Lower leg skin (tissue), 4 donors: ENCODE measurements at regions not wholly inside any gene's neighbourhood (a gene's known extent, or its start where the extent isn't known, plus 50 kb on each side); places are given as distances from the start of the nearest gene placed in this dataset.

Experiments used
- DNase-seq, 2 donors: peaks; one replicate each; pipeline ENCODE4 v3.0.0-alpha.2; 2019; ENCODE audit warnings: low spot score in 2 of 2
- H3K4me3 ChIP-seq: fragments of 200-600 bp; sonication (generic); 2 replicates; pipeline ENCODE4 v1.5.1; 2017; ENCODE audit warnings: mild to moderate bottlenecking, low read depth; ENCODE audit not compliant: poor library complexity, severe bottlenecking
- POLR2A ChIP-seq, 2 donors: fragments of 450-650 bp; IDR thresholded peaks; one replicate each; pipeline ENCODE4 v1.6.1; 2016 to 2017; ENCODE audit warnings: antibody characterized with exemption in 2 of 2, mild to moderate bottlenecking in 1 of 2, moderate library complexity in 1 of 2
- WGBS, 2 donors: methylation state at CpG; one replicate each; pipeline ENCODE4 v1.1.5; 2018; 5-methylcytosine and 5-hydroxymethylcytosine counted together
- intact Hi-C: fragments of 100-400 bp; cut with DNase I; formaldehyde crosslinking; loops from one replicate; pipeline ENCODE4 v1.15.0; 2023; ENCODE audit warnings: low total_unique reads
- TF ChIP-seq, protein P1 (sequence below), 3 donors: fragments of 450-650 bp; IDR thresholded peaks; one replicate each; pipeline ENCODE4 v1.5.1; 2016; ENCODE audit warnings: antibody characterized with exemption in 3 of 3, mild to moderate bottlenecking in 3 of 3, moderate library complexity in 2 of 3

DNA sequence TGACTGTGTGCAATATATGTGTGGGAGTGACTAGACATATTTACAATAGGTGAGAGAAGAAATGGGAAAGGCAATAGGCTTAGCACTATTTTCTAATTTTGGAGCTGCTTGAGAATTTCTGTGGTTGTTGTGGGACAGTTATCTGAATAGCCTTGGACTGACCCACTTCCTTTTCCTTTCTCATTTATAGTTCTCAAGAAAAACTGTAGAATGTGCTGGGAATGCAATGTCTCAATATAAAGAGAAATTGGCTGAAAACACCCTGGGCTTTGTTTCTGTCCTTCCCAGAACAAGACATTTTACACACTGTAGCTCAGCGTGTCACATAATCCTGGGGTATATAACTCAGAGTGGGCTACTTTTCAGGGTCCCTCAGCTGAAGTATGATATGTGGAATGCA is 153.0 kb upstream of the RHOBTB1 start:
- TF ChIP-seq, protein P1, sequence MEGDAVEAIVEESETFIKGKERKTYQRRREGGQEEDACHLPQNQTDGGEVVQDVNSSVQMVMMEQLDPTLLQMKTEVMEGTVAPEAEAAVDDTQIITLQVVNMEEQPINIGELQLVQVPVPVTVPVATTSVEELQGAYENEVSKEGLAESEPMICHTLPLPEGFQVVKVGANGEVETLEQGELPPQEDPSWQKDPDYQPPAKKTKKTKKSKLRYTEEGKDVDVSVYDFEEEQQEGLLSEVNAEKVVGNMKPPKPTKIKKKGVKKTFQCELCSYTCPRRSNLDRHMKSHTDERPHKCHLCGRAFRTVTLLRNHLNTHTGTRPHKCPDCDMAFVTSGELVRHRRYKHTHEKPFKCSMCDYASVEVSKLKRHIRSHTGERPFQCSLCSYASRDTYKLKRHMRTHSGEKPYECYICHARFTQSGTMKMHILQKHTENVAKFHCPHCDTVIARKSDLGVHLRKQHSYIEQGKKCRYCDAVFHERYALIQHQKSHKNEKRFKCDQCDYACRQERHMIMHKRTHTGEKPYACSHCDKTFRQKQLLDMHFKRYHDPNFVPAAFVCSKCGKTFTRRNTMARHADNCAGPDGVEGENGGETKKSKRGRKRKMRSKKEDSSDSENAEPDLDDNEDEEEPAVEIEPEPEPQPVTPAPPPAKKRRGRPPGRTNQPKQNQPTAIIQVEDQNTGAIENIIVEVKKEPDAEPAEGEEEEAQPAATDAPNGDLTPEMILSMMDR (IDR thresholded peaks at IDR 0.05) = no peak
- TF ChIP-seq POLR2A (IDR thresholded peaks at IDR 0.05) = no peak
- H3K4me3 ChIP-seq = no peak overlapping the region
- intact Hi-C loops = no loop called here
- 74 to 75% methylated on average over 1 of the region's 1 CpG for WGBS, 2 donors
- DNase-seq = no peak

DNA sequence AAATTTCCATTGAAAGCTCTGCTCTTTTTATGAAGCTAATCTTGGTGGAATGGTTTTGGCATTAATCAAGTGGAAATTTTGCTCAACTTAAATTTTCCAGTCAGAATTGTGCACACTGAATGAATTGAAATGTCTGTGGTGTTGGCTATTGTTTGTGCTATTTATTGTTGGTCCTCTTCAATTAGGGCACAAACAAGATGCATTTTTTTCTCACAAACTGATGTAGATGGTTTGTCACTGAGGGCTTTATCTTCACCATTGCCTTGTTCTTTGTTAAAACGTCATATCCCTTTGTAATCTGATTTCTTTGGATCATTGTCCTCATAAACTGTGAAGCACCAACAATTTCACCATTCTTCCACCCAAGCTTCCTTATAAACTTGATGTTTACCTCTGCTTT is 152.1 kb upstream of the RHOBTB1 start:
- no peak for DNase-seq
- 67 to 75% methylated on average over 1 of the region's 1 CpG for WGBS, 2 donors
- intact Hi-C loops = no loop called here
- H3K4me3 ChIP-seq = no peak overlapping the region
- TF ChIP-seq, protein P1 (IDR thresholded peaks at IDR 0.05) = no peak
- TF ChIP-seq POLR2A (IDR thresholded peaks at IDR 0.05) = no peak

DNA sequence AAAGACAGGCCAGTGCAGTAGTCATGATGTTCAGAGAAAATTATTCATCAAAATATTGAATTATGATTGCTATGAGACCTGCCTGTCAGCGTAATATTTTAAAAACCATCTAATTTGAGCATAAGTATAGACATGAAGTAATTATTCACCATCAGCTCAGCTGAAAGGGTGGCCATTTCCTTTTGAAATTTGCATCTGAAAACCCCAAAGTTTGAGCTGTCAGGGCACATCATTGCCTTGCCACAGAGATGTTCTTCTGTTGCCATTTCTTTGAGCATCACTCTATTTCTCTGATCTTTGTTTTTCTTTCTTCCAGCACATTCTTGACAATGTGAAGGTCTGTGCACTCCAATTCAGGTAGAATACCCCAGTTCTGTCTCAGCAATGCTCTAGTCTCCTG is 147.5 kb upstream of the RHOBTB1 start:
- no peak for DNase-seq
- no peak overlapping the region for H3K4me3 ChIP-seq
- intact Hi-C loops = no loop called here
- no peak for TF ChIP-seq POLR2A (IDR thresholded peaks at IDR 0.05)
- TF ChIP-seq, protein P1 (IDR thresholded peaks at IDR 0.05) = no peak
- 97% methylated on average over 1 of the region's 1 CpG for WGBS, 2 donors

DNA sequence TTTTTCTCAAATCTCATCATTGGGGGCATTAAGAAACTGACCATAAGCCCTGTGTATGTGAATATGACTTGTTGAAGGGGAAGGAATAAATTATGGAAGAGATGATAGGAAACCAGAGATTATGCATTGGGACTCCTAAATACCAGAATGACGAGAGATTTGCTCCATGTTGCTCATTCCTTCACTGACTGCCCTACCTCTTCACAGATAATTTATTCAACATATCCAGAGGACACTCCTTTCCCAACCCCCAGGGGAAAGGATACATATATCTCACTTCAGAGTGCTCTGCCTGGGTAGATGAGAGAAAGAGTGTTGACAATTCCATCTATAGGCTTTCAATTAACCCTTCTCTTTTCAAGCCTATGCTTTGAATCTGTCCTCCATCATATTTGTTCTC is 145.3 kb upstream of the RHOBTB1 start:
- DNase-seq = no peak
- TF ChIP-seq, protein P1 (IDR thresholded peaks at IDR 0.05) = no peak
- TF ChIP-seq POLR2A (IDR thresholded peaks at IDR 0.05) = no peak
- H3K4me3 ChIP-seq = no peak overlapping the region
- WGBS, 2 donors = 89 to 91% methylated on average over 1 of the region's 1 CpG
- intact Hi-C loops = no loop called here

DNA sequence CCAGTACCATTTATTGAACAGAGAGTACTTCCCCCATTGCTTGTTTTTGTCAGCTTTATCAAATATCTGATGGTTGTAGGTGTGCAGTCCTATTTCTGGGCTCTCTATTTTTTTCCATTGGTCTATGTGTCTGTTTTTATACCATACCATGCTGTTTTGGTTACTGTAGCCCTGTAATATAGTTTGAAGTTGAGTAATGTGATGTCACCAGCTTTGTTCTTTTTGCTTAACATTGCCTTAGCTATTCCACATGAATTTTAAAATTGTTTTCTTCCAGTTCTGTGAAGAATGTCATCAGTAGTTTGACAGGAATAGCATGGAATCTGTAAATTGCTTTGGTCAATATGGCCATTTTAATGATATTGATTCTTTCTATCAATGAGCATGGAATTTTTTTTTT is 140.5 kb upstream of the RHOBTB1 start:
- TF ChIP-seq POLR2A (IDR thresholded peaks at IDR 0.05) = no peak
- TF ChIP-seq, protein P1 (IDR thresholded peaks at IDR 0.05) = no peak
- DNase-seq = no peak
- intact Hi-C loops = no loop called here
- no peak overlapping the region for H3K4me3 ChIP-seq

DNA sequence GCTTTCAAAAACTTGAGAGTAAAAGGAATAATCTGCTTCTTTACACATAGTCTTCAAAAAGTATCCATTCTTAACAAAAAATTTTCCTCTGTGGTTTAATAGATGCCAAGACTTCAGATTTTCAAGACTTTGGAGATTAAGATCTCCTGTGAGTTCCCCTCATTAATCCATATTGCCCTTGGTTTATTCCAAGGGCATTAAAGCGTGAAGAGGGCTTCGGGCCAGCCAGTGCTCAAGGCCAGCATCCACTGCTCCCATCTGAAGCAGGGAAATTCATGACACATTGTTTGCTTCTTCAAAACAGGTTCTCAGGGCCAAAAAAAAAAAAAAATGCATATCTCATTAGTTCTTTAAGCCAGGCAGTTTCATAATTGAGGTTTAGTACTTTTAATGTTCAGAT is 137.3 kb upstream of the RHOBTB1 start:
- intact Hi-C loops = no loop called here
- no peak for DNase-seq
- no peak overlapping the region for H3K4me3 ChIP-seq
- TF ChIP-seq POLR2A (IDR thresholded peaks at IDR 0.05) = no peak
- TF ChIP-seq, protein P1 (IDR thresholded peaks at IDR 0.05) = no peak
- 40 to 73% methylated on average over 2 of the region's 2 CpGs for whole genome bisulfite sequencing, 2 donors
